A673 (cell line): ENCODE measurements at regions not wholly inside any gene's neighbourhood (a gene's known extent, or its start where the extent isn't known, plus 50 kb on each side); places are given as distances from the start of the nearest gene placed in this dataset.

Source experiments
- CTCF ChIP-seq: fragments of 300-800, 200-600 bp; sonication (generic); conservative IDR thresholded peaks from 2 replicates; pipeline ENCODE4 v1.5.1; 2017; ENCODE audit warnings: low read depth, mild to moderate bottlenecking, antibody characterized with exemption, low read length, moderate library complexity, mixed read lengths
- EZH2 ChIP-seq: fragments of 200-600 bp; sonication (generic); IDR thresholded peaks from 2 replicates; pipeline ENCODE4 v1.6.1; 2017; ENCODE audit warnings: borderline replicate concordance, low read depth, mild to moderate bottlenecking, mixed read lengths, antibody characterized with exemption, low read length; ENCODE audit not compliant: poor library complexity, severe bottlenecking

GRCh38 chr2:433216-433615 lies 145.3 kb upstream of the ALKAL2 start:
- TF ChIP-seq CTCF (no peak), EZH2 (no peak)
